Neural cell (in vitro differentiated cells): ENCODE measurements at regions not wholly inside any gene's neighbourhood (a gene's known extent, or its start where the extent isn't known, plus 50 kb on each side); places are given as distances from the start of the nearest gene placed in this dataset.

ENCODE experiments used
- CTCF ChIP-seq: fragments of 450-650 bp; IDR thresholded peaks from 2 replicates; pipeline ENCODE4 v1.5.1; 2014; ENCODE audit warnings: antibody characterized with exemption, mild to moderate bottlenecking, moderate library complexity; ENCODE audit not compliant: poor library complexity, severe bottlenecking
- EP300 ChIP-seq: fragments of 450-650 bp; conservative IDR thresholded peaks from 2 replicates; pipeline ENCODE4 v1.6.1; 2014; ENCODE audit warnings: antibody characterized with exemption, mild to moderate bottlenecking, moderate library complexity; ENCODE audit not compliant: poor library complexity, severe bottlenecking
- EZH2 ChIP-seq: fragments of 200-600, 300-800 bp; shearing (Covaris generic), sonication (generic); IDR thresholded peaks from 2 replicates; pipeline ENCODE4 v1.6.1; 2014; ENCODE audit warnings: antibody characterized with exemption, low read length, borderline replicate concordance, mild to moderate bottlenecking; ENCODE audit not compliant: insufficient read depth, poor library complexity, severe bottlenecking
- MXI1 ChIP-seq: fragments of 450-650 bp; conservative IDR thresholded peaks from 2 replicates; pipeline ENCODE4 v1.6.1; 2014; ENCODE audit warnings: antibody characterized with exemption, mild to moderate bottlenecking; ENCODE audit not compliant: poor library complexity, severe bottlenecking
- POLR2AphosphoS5 ChIP-seq: IDR thresholded peaks from 2 replicates; pipeline ENCODE4 v1.6.1; 2012
- REST ChIP-seq: IDR thresholded peaks from 2 replicates; pipeline ENCODE4 v1.6.1; 2012; ENCODE audit warnings: borderline replicate concordance
- TAF1 ChIP-seq: IDR thresholded peaks from 2 replicates; pipeline ENCODE4 v1.6.1; 2012; ENCODE audit warnings: low read depth

GRCh38 chr2:153134725-153135124 lies 343.8 kb downstream of the RPRM start:
- TF ChIP-seq CTCF, result no peak
- no peak for TF ChIP-seq POLR2AphosphoS5
- TF ChIP-seq EZH2, result no peak
- no peak for TF ChIP-seq EP300
- TF ChIP-seq MXI1, result no peak
- no peak for TF ChIP-seq REST
- no peak for TF ChIP-seq TAF1
